ENCODE measurements at regions not wholly inside any gene's neighbourhood (a gene's known extent, or its start where the extent isn't known, plus 50 kb on each side); places are given as distances from the start of the nearest gene placed in this dataset.
A peak's percentile ranks its signal among the peaks of the same experiment; 100 is the strongest.

DNA sequence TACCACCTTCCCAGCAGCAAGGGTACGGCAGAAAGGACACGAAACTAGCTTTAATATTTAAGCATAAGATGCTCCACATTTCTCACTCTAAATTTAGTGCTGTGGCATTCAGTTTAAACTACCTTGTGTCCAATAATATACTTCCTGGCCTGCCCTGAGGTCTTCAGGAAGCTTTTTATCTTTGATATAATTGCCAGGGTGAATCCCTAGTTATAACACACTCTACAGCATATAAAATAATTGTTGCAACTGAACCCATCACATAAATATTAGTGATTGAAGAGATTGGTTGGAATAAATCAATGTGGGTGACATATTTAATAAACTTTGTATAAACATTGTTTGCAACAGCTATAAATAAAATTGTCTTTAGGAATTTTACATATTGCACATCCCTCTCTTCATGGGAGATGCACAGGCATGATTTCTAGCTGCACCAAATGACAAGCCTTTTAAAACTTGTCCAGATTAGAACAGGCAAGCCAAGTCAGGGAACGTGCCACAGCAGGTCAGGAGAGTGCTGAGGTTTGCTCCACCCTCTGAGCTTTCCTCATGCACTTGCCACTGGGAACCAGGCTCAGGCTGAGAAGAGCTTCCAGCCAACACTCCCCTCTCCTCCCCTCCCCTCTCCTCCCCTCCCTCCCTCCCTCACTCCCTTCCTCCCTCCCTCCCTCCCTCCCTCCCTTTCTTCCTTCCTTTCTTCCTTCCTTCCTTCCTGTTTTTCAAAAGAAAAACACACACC is 623.2 kb upstream of the PKN2 start:
- no peak overlapping the region for H3K9ac ChIP-seq (ENCODE audit: low read length)
- no TSS peak for BruUV-seq (replicated peaks)
- ATAC-seq (0 out of 2 replicates have a peak, but pooled peaks have one; percentile 9), DNase-seq (no peak)
- no peaks in the 10 kb centered on the region for H4K20me1 ChIP-seq (ENCODE audit: low read length)
- TF ChIP-seq EZH2 (IDR thresholded peaks at IDR 0.05; ENCODE audit: low read length, unreplicated experiment) (no peak), EZH2phosphoT487 (IDR thresholded peaks at IDR 0.05; ENCODE audit: borderline replicate concordance, low read length) (no peak)
- TF ChIP-seq, protein P1, sequence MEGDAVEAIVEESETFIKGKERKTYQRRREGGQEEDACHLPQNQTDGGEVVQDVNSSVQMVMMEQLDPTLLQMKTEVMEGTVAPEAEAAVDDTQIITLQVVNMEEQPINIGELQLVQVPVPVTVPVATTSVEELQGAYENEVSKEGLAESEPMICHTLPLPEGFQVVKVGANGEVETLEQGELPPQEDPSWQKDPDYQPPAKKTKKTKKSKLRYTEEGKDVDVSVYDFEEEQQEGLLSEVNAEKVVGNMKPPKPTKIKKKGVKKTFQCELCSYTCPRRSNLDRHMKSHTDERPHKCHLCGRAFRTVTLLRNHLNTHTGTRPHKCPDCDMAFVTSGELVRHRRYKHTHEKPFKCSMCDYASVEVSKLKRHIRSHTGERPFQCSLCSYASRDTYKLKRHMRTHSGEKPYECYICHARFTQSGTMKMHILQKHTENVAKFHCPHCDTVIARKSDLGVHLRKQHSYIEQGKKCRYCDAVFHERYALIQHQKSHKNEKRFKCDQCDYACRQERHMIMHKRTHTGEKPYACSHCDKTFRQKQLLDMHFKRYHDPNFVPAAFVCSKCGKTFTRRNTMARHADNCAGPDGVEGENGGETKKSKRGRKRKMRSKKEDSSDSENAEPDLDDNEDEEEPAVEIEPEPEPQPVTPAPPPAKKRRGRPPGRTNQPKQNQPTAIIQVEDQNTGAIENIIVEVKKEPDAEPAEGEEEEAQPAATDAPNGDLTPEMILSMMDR (conservative IDR thresholded peaks at IDR 0.05; ENCODE audit: low read depth, low read length), result no peak
- ChIA-PET POLR2A (ENCODE audit: unreplicated experiment) (no interaction called here), CTCF (interaction anchor here (0.5 to 1.3 kb wide), 7 partner anchors 31 to 178 kb away, joined by 3 to 4 read pairs (median 3); no protein-coding TSS in a partner anchor)
- H3F3A ChIP-seq (ENCODE audit: low read length, unreplicated experiment), result no peaks in the 10 kb centered on the region
- intact Hi-C loops (cut with micrococcal nuclease), result loop anchor here (1.0 to 10.0 kb wide), 9 partner anchors 59 to 769 kb away; partner anchors contain the start of gene LMO4
- H3K4me3 ChIP-seq (ENCODE audit: low read length), result no peak overlapping the region
- no peaks in the 10 kb centered on the region for H3K79me2 ChIP-seq (ENCODE audit: low read length)
- H3K36me3 ChIP-seq (ENCODE audit: low read depth, low read length), result no peaks in the 10 kb centered on the region; the same call in 1 of the 2 replicates
- no peak overlapping the region for H3K4me2 ChIP-seq (ENCODE audit: low read length)
- peaks cover 27% of the 10 kb centered on the region for H3K4me1 ChIP-seq (ENCODE audit: insufficient read depth, low read length)
- H2AFZ ChIP-seq (ENCODE audit: low read length), result no peak overlapping the region
- no peaks in the 10 kb centered on the region for H3K9me2 ChIP-seq (replicated peaks; ENCODE audit: low read length)
- no peak overlapping the region for H3K27ac ChIP-seq (ENCODE audit: low read length)
- no peaks in the 10 kb centered on the region for H3K9me3 ChIP-seq (ENCODE audit: low read length)
- no peaks in the 10 kb centered on the region for H3K27me3 ChIP-seq (ENCODE audit: low read length)

GRCh38 chr1:88061492-88062177 is 622.4 kb upstream of the PKN2 start:
- ATAC-seq (peak; percentile 89), DNase-seq (peak; percentile 84)
- TF ChIP-seq, protein P1 (conservative IDR thresholded peaks at IDR 0.05; ENCODE audit: low read depth, low read length), result peak; percentile 95
- no peak for TF ChIP-seq EZH2phosphoT487 (IDR thresholded peaks at IDR 0.05; ENCODE audit: borderline replicate concordance, low read length)
- Histone ChIP-seq H4K20me1 (ENCODE audit: low read length) (no peaks in the 10 kb centered on the region), H3K36me3 (ENCODE audit: low read depth, low read length) (no peaks in the 10 kb centered on the region; the same call in 1 of the 2 replicates), H3K79me2 (ENCODE audit: low read length) (no peaks in the 10 kb centered on the region), H3K9me2 (replicated peaks; ENCODE audit: low read length) (no peaks in the 10 kb centered on the region), H3K27ac (ENCODE audit: low read length) (no peak overlapping the region), H3F3A (ENCODE audit: low read length, unreplicated experiment) (no peaks in the 10 kb centered on the region), H2AFZ (ENCODE audit: low read length) (no peak overlapping the region), H3K4me2 (ENCODE audit: low read length) (no peak overlapping the region), H3K27me3 (ENCODE audit: low read length) (no peaks in the 10 kb centered on the region), H3K4me1 (ENCODE audit: insufficient read depth, low read length) (peaks cover 27% of the 10 kb centered on the region), H3K9ac (ENCODE audit: low read length) (no peak overlapping the region), H3K4me3 (ENCODE audit: low read length) (no peak overlapping the region), H3K9me3 (ENCODE audit: low read length) (no peaks in the 10 kb centered on the region)
- no TSS peak for BruUV-seq (replicated peaks)
- intact Hi-C loops (cut with micrococcal nuclease), result loop anchor here (1.0 to 10.0 kb wide), 9 partner anchors 59 to 769 kb away; partner anchors contain the start of gene LMO4
- ChIA-PET POLR2A (ENCODE audit: unreplicated experiment) (no interaction called here), CTCF (interaction anchor here (0.5 to 1.3 kb wide), 7 partner anchors 32 to 205 kb away, joined by 3 to 4 read pairs (median 3); no protein-coding TSS in a partner anchor)

Data from PC-3 (cell line).